Skeletal muscle satellite cell (primary cell): ENCODE measurements at regions not wholly inside any gene's neighbourhood (a gene's known extent, or its start where the extent isn't known, plus 50 kb on each side); places are given as distances from the start of the nearest gene placed in this dataset.

Experiments used
- H3K27me3 ChIP-seq: 2 replicates; pipeline ENCODE4 v1.7.0; 2013; ENCODE audit warnings: low read length; ENCODE audit not compliant: control insufficient read depth, insufficient read depth
- H3K36me3 ChIP-seq: 2 replicates; pipeline ENCODE4 v1.7.0; 2013; ENCODE audit warnings: mild to moderate bottlenecking, control low read depth, low read length; ENCODE audit not compliant: insufficient read depth
- H3K4me1 ChIP-seq: 2 replicates; pipeline ENCODE4 v1.7.0; 2013; ENCODE audit warnings: low read length; ENCODE audit not compliant: control insufficient read depth, insufficient read depth
- H3K4me2 ChIP-seq: 2 replicates; pipeline ENCODE4 v1.7.0; 2013; ENCODE audit warnings: mild to moderate bottlenecking, low read length
- H3K4me3 ChIP-seq: 2 replicates; pipeline ENCODE4 v1.7.0; 2013; ENCODE audit warnings: low read length
- H3K9ac ChIP-seq: 2 replicates; pipeline ENCODE4 v1.7.0; 2013; ENCODE audit warnings: mild to moderate bottlenecking, low read depth, low read length, moderate library complexity
- H3K9me3 ChIP-seq: replicated peaks from 2 replicates; pipeline ENCODE4 v1.7.0; 2013; ENCODE audit warnings: mild to moderate bottlenecking, control low read depth, low read length

DNA sequence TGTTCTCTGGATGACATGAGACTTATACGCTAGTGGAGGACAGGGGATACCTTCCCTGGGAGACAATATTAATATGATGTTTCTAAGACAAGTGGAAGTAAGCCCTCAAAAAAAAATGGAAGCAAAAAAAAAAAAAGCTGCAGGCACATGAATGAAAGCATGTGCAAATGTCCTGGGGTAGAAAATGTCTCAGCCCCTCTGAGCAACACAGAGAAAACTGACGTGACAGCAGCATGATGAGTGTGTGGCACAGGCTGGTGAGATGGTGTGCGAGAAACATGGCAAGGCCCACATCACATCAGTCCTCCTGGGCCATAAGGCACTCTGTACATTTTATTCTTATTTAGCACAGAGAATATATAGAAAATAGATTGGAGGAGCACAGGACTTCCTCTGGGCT is 254.7 kb upstream of the PFKP start:
- Histone ChIP-seq H3K27me3 (no peaks in the 10 kb centered on the region), H3K9ac (no peak overlapping the region), H3K9me3 (no peaks in the 10 kb centered on the region), H3K4me1 (no peaks in the 10 kb centered on the region), H3K4me3 (no peak overlapping the region), H3K4me2 (no peak overlapping the region), H3K36me3 (no peaks in the 10 kb centered on the region)

GRCh38 chr10:2800178-2800577 is 267.2 kb upstream of the PFKP start:
- Histone ChIP-seq H3K4me3 (no peak overlapping the region), H3K27me3 (no peaks in the 10 kb centered on the region), H3K9ac (no peak overlapping the region), H3K9me3 (peaks cover 3% of the 10 kb centered on the region), H3K36me3 (no peaks in the 10 kb centered on the region), H3K4me2 (no peak overlapping the region), H3K4me1 (no peaks in the 10 kb centered on the region)

DNA sequence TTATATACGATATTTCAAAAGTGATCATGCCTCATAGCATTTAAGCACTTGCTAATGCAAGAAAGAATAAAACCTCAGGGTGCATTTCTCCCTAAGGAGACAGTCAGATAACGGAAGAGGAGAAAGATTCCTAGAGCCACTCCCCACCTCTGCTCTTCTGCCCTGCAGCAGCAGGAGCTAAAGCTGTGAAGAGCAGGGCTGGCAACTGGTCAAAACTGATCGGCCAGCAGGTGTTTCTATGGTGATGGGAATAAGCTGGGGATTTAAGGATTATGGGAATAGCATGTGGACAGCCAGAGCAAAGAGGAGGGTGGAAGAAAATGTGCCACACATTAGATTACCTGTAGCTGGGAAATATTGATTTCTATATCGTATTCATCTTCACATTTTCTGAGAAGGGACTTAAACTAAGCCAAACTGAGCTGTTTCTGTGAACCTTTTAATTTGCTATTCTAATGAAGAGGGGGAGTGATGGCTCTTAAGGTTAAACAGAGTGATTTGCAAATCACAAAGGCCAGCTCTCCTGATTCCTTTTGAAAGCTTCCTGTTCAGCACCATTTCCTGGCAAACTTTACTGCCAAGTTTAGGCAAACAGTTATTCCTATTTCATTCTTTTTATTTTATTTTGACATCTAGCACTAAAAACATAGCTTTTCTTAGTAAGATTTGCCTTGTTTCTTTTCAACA is 268.9 kb upstream of the PFKP start:
- H3K9me3 ChIP-seq, result peaks cover 3% of the 10 kb centered on the region
- H3K27me3 ChIP-seq, result no peaks in the 10 kb centered on the region
- H3K4me2 ChIP-seq, result no peak overlapping the region
- H3K4me3 ChIP-seq, result no peak overlapping the region
- H3K36me3 ChIP-seq, result no peaks in the 10 kb centered on the region
- no peaks in the 10 kb centered on the region for H3K4me1 ChIP-seq
- no peak overlapping the region for H3K9ac ChIP-seq

DNA sequence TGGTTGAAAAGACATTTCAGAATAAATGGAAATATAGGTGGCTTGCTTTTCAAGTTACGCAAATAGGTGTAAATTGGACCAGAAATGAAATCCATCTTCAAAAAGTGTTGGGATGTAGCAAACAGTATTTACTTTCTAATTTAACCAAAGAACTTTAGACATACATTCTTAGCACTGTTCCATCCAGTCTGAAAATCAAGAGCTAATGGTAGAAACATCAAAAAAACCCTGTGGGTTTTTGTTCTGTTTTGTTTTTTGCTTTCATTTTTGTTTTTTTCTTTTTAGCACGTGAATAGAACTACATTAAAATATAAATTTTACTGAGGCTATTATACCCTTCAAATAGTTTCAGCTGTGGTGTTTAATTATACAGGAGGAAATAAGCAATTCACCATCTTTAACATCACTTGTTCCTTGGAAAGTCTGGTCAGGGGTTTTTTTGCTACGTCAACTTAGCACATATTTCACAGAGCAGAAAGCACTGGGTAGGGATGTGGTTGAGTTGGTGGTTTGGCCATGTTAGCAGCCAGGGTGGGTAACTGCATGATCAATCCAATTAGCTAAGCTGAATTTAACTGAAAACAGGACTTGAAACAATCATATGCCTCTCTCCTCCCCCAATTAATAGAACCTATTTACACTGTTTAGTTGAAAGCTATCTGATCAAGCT is 275.4 kb upstream of the PFKP start:
- H3K27me3 ChIP-seq, result no peaks in the 10 kb centered on the region
- H3K4me2 ChIP-seq, result no peak overlapping the region
- no peak overlapping the region for H3K4me3 ChIP-seq
- peaks cover 3% of the 10 kb centered on the region for H3K9me3 ChIP-seq
- H3K4me1 ChIP-seq, result no peaks in the 10 kb centered on the region
- no peak overlapping the region for H3K9ac ChIP-seq
- H3K36me3 ChIP-seq, result no peaks in the 10 kb centered on the region

DNA sequence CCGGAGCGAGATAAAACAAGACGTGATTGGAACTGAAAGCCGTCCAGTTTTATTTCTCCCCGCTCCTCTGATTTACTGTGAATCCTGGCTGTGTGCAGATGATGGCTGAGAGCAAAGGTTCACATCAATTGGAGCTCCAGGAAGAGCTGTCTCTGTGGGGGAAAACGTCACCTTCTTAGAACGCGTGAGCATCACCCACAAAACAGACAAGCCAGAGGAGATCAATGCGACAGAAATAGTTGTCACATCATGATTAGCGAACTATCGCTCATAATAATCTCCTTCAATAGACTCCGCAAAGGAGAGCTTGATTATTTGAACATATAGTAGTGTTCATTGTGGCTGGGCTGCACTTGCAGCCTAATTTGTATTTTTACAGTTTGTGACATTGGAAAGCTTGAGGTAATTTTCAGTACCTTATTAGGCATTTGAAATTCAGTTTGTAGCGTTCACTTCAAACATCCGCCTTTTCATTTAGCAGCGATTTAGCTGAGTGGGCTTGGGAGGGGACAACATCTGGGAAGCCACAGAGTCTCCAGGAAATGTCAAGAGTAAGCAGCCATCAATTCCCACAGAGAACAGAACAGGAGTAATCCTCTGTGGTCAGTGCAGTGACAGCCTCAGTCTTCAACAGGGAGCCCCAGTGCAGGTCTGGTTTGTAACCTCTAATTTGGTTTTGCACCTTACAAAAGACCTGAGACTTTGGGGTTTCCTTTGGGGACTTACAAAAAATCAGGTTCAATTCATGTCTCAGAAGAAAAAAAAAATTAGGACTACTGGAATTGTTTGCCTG is 276.8 kb upstream of the PFKP start:
- Histone ChIP-seq H3K4me1 (no peaks in the 10 kb centered on the region), H3K4me3 (no peak overlapping the region), H3K27me3 (no peaks in the 10 kb centered on the region), H3K4me2 (no peak overlapping the region), H3K9ac (no peak overlapping the region), H3K9me3 (peaks cover 3% of the 10 kb centered on the region), H3K36me3 (no peaks in the 10 kb centered on the region)

DNA sequence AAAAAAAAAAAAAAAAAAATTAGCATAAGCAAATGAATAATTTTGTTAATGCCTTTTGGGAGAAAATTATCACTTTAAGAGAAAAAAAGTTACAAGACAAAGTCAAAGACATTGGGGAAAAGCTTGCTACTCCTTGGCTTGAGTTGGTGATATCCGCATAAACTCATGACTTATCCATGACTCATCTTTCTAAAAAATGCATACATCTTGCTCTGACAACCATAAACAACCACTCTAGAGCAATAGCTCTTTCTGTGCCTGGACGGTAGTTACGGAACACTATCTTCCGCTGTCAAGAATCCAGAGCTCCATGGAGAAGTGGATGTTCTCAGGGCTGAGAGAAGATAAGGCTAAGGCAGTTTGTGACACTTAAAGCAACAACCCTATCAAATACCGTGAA is 281.1 kb upstream of the PFKP start:
- H3K27me3 ChIP-seq, result no peaks in the 10 kb centered on the region
- no peak overlapping the region for H3K4me2 ChIP-seq
- no peaks in the 10 kb centered on the region for H3K36me3 ChIP-seq
- H3K4me3 ChIP-seq, result no peak overlapping the region
- no peak overlapping the region for H3K9ac ChIP-seq
- H3K4me1 ChIP-seq, result no peaks in the 10 kb centered on the region
- peaks cover 23% of the 10 kb centered on the region for H3K9me3 ChIP-seq

GRCh38 chr10:2784766-2785165 is 282.6 kb upstream of the PFKP start:
- Histone ChIP-seq H3K4me2 (no peak overlapping the region), H3K36me3 (no peaks in the 10 kb centered on the region), H3K9ac (no peak overlapping the region), H3K9me3 (peaks cover 20% of the 10 kb centered on the region), H3K4me1 (no peaks in the 10 kb centered on the region), H3K4me3 (no peak overlapping the region), H3K27me3 (no peaks in the 10 kb centered on the region)

DNA sequence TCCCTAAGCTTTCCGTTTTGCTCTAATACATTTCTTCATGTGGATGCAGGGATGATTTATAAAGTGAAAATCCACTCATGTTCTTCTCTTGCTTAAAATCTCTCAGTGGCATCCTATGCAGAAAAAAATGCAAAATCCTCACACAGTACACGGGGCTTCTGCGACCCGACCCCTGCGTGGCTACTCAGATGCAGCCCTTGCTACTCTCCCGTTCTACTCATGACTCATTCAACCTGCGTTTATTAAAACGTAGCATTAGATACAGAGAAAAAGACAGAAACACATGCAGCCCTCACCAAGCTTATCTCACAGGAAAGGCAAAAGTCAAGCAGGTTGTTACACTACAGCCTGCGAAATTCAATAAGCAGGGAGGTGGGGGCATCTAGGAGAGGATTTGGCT is 284.4 kb upstream of the PFKP start:
- H3K9ac ChIP-seq, result no peak overlapping the region
- H3K9me3 ChIP-seq, result peaks cover 20% of the 10 kb centered on the region
- no peaks in the 10 kb centered on the region for H3K4me1 ChIP-seq
- no peaks in the 10 kb centered on the region for H3K27me3 ChIP-seq
- H3K36me3 ChIP-seq, result no peaks in the 10 kb centered on the region
- H3K4me2 ChIP-seq, result no peak overlapping the region
- no peak overlapping the region for H3K4me3 ChIP-seq

- peaks cover 20% of the 10 kb centered on the region for H3K9me3 ChIP-seq
- no peaks in the 10 kb centered on the region for H3K36me3 ChIP-seq
- no peak overlapping the region for H3K9ac ChIP-seq
- H3K4me2 ChIP-seq, result no peak overlapping the region
- H3K27me3 ChIP-seq, result no peaks in the 10 kb centered on the region
- H3K4me1 ChIP-seq, result no peaks in the 10 kb centered on the region
- no peak overlapping the region for H3K4me3 ChIP-seq
These were observed 285.1 kb upstream of the PFKP start for GRCh38 chr10:2782265-2782664.

DNA sequence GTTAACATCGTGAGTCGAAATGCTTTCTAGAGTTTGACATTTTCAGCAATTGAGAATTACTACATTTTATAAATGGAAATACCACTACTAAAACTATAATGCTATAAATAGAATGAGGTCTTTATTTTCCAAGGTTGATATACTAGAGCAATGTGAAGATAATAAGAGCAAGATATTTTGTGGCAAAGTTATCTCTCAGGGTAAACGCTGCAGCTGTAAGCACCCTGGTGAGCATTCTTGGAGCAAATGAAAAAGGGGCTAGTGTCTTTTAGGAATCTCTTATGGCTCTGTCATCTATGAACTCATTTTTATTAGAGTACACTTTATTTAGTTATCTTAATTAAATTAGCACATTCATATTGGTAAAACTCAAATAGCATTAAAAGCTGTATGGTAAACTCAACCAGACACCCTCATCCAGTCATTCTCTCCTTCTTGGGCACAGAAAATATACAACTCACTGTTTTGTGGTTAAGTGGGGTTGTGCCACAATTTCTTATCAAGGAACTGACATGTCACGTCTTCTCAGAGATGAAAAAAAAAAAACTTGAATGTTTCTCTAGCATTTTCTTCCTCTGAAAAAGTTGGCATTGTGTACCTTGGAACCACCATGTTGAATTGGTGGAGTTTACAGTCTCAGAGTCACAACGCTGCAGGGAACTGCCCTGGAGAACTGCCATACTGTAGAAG is 289.5 kb upstream of the PFKP start:
- no peak overlapping the region for H3K4me2 ChIP-seq
- no peak overlapping the region for H3K9ac ChIP-seq
- H3K27me3 ChIP-seq, result no peaks in the 10 kb centered on the region
- H3K4me3 ChIP-seq, result no peak overlapping the region
- H3K9me3 ChIP-seq, result peaks cover 16% of the 10 kb centered on the region
- H3K4me1 ChIP-seq, result no peaks in the 10 kb centered on the region
- no peaks in the 10 kb centered on the region for H3K36me3 ChIP-seq

- H3K9ac ChIP-seq, result no peak overlapping the region
- no peaks in the 10 kb centered on the region for H3K36me3 ChIP-seq
- no peak overlapping the region for H3K4me3 ChIP-seq
- peaks cover 4% of the 10 kb centered on the region for H3K9me3 ChIP-seq
- no peaks in the 10 kb centered on the region for H3K27me3 ChIP-seq
- no peaks in the 10 kb centered on the region for H3K4me1 ChIP-seq
- H3K4me2 ChIP-seq, result no peak overlapping the region
These were observed 294.3 kb upstream of the PFKP start for GRCh38 chr10:2772816-2773631.
